OCI-LY7 (cell line): ENCODE measurements at regions not wholly inside any gene's neighbourhood (a gene's known extent, or its start where the extent isn't known, plus 50 kb on each side); places are given as distances from the start of the nearest gene placed in this dataset.

ENCODE experiments used
- CTCF ChIP-seq: fragments of 200-600 bp; sonication (generic); conservative IDR thresholded peaks from 2 replicates; pipeline ENCODE4 v1.5.1; 2014; ENCODE audit warnings: mild to moderate bottlenecking, antibody characterized with exemption, low read length, moderate library complexity, mixed read lengths
- EZH2phosphoT487 ChIP-seq: fragments of 200-600 bp; sonication (generic); IDR thresholded peaks from 2 replicates; pipeline ENCODE4 v1.6.1; 2018; ENCODE audit warnings: low read depth, borderline replicate concordance, mild to moderate bottlenecking, mixed run types, antibody characterized with exemption, low read length, moderate library complexity, mixed read lengths

GRCh38 chr13:97653443-97654140, 219.6 kb downstream of the RAP2A start:
- TF ChIP-seq CTCF (no peak), EZH2phosphoT487 (no peak)
